Activated CD8-positive, alpha-beta T cell treated with anti-CD3 and anti-CD28 coated beads for 36 hours (primary cell): ENCODE measurements at regions not wholly inside any gene's neighbourhood (a gene's known extent, or its start where the extent isn't known, plus 50 kb on each side); places are given as distances from the start of the nearest gene placed in this dataset.

ENCODE experiments used
- ATAC-seq: fragments of 200-7000 bp; cut with Tn5 transposase; one replicate; pipeline ENCODE4 v1.10.0; 2021; ENCODE audit warnings: mild to moderate bottlenecking, moderate library complexity
- CTCF ChIA-PET: fragments of 350-600 bp; sonication (Branson Sonifier 250); formaldehyde crosslinking; loops from one replicate; lab custom pipeline; 2021; ENCODE audit warnings: antibody characterized with exemption; lab: Charles Lee
- POLR2A ChIA-PET: fragments of 350-600 bp; sonication (Branson Sonifier 250); formaldehyde crosslinking; loops from one replicate; lab custom pipeline; 2021; ENCODE audit warnings: antibody characterized with exemption; lab: Charles Lee
- DNase-seq: peaks from one replicate; pipeline ENCODE4 v3.0.0-alpha.2; 2020
- H3K27ac Mint-ChIP-seq: one replicate; pipeline ENCODE4 v1.8.0; 2021; ENCODE audit warnings: mild to moderate bottlenecking, mixed read lengths
- H3K27me3 Mint-ChIP-seq: one replicate; pipeline ENCODE4 v1.8.0; 2021; ENCODE audit warnings: mixed read lengths
- H3K36me3 Mint-ChIP-seq: one replicate; pipeline ENCODE4 v1.8.0; 2021; ENCODE audit warnings: low read depth, mixed read lengths
- H3K4me1 Mint-ChIP-seq: one replicate; pipeline ENCODE4 v1.8.0; 2021; ENCODE audit warnings: low read depth, mixed read lengths
- H3K4me3 Mint-ChIP-seq: one replicate; pipeline ENCODE4 v1.8.0; 2021; ENCODE audit warnings: mild to moderate bottlenecking, moderate library complexity, mixed read lengths
- H3K9me3 Mint-ChIP-seq: one replicate; pipeline ENCODE4 v1.8.0; 2021; ENCODE audit warnings: mixed read lengths
- intact Hi-C: fragments of 100-400 bp; cut with micrococcal nuclease; formaldehyde crosslinking; loops from one replicate; pipeline ENCODE4 v1.10.0; 2022
- TF ChIP-seq, protein P1 (sequence below): fragments of 200-600 bp; IDR thresholded peaks from one replicate; pipeline ENCODE4 v1.8.0; 2022; ENCODE audit warnings: antibody characterized with exemption, mild to moderate bottlenecking

GRCh38 chr16:86821895-86822294 is 243.5 kb downstream of the FOXL1 start:
- Mint-ChIP-seq H3K9me3 (no peaks in the 10 kb centered on the region), H3K36me3 (no peaks in the 10 kb centered on the region), H3K4me1 (no peaks in the 10 kb centered on the region), H3K27ac (no peak overlapping the region), H3K27me3 (peaks cover 22% of the 10 kb centered on the region), H3K4me3 (no peak overlapping the region)
- ATAC-seq (no peak), DNase-seq (no peak)
- ChIA-PET POLR2A (no interaction called here), CTCF (no interaction called here)
- TF ChIP-seq, protein P1, sequence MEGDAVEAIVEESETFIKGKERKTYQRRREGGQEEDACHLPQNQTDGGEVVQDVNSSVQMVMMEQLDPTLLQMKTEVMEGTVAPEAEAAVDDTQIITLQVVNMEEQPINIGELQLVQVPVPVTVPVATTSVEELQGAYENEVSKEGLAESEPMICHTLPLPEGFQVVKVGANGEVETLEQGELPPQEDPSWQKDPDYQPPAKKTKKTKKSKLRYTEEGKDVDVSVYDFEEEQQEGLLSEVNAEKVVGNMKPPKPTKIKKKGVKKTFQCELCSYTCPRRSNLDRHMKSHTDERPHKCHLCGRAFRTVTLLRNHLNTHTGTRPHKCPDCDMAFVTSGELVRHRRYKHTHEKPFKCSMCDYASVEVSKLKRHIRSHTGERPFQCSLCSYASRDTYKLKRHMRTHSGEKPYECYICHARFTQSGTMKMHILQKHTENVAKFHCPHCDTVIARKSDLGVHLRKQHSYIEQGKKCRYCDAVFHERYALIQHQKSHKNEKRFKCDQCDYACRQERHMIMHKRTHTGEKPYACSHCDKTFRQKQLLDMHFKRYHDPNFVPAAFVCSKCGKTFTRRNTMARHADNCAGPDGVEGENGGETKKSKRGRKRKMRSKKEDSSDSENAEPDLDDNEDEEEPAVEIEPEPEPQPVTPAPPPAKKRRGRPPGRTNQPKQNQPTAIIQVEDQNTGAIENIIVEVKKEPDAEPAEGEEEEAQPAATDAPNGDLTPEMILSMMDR: no peak
- intact Hi-C loops: no loop called here

DNA sequence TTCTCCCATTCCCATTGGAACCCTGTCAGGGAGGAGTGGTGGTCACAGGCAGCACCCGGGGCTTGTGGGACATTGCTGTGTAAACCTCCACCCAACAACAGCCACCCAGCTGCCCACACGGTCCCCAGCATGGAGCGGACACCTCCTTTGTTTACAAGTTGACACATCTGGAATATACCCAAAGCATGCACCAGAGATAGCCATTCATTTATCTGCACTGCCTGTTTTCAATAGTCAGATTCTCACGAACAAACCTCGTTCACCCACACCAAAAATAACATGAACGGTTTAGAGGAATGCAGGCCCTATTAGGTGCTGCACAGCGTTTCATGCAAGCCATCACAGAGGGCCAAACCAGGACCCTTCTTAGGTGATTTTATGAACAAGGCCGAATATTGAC is 244.8 kb downstream of the FOXL1 start:
- TF ChIP-seq, protein P1: no peak
- ChIA-PET CTCF (no interaction called here), POLR2A (no interaction called here)
- Mint-ChIP-seq H3K4me3 (no peak overlapping the region), H3K36me3 (no peaks in the 10 kb centered on the region), H3K9me3 (no peaks in the 10 kb centered on the region), H3K4me1 (no peaks in the 10 kb centered on the region), H3K27me3 (peaks cover 23% of the 10 kb centered on the region), H3K27ac (no peak overlapping the region)
- DNase-seq (no peak), ATAC-seq (no peak)
- intact Hi-C loops: no loop called here

DNA sequence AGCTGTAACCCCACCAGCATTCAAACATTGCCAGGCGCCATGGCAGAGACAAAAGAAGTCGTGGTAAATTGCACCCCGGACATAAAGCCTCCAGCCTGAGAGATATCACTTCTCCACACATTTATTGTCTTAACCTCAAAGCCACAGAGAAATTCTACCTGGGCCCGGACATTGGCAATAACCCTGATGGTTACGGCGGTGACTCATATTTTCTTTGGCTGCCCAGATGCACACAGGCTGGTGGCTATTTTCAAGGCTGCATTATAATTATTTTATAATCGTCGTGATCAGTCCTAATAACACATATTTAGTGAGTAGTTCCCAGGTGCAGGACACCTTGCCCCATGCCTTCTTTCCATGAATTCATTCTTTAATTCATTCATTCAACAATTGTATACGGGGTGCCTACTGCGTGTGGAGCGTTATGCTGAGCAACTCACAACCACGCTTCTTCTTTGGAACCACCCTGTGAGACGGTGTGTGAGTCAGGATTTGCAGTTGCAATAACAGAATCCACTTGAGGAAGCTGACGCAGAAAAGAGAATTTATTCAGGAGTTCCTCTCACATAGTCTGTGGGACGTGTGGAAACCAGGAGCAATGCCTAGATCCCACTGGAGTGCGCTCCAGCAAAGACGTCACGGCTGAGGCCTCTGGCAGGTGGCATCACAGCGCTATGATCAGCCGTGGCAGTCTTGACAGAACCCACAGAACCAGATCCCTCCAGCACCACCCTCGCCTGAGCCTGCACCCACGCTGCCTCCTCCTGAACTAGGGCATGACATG is 245.7 kb downstream of the FOXL1 start:
- DNase-seq (no peak), ATAC-seq (no peak)
- H3K36me3 Mint-ChIP-seq: no peaks in the 10 kb centered on the region
- no peak overlapping the region for H3K27ac Mint-ChIP-seq
- H3K9me3 Mint-ChIP-seq: no peaks in the 10 kb centered on the region
- H3K4me1 Mint-ChIP-seq: no peaks in the 10 kb centered on the region
- H3K27me3 Mint-ChIP-seq: peaks cover 22% of the 10 kb centered on the region
- TF ChIP-seq, protein P1: no peak
- intact Hi-C loops: no loop called here
- CTCF ChIA-PET: no interaction called here
- POLR2A ChIA-PET: no interaction called here
- no peak overlapping the region for H3K4me3 Mint-ChIP-seq

GRCh38 chr16:86824751-86825296 is 246.5 kb downstream of the FOXL1 start:
- DNase-seq (no peak), ATAC-seq (no peak)
- intact Hi-C loops: no loop called here
- Mint-ChIP-seq H3K27ac (no peak overlapping the region), H3K36me3 (no peaks in the 10 kb centered on the region), H3K9me3 (no peaks in the 10 kb centered on the region), H3K4me3 (no peak overlapping the region), H3K4me1 (no peaks in the 10 kb centered on the region), H3K27me3 (peaks cover 30% of the 10 kb centered on the region)
- ChIA-PET CTCF (no interaction called here), POLR2A (no interaction called here)
- TF ChIP-seq, protein P1: no peak

- H3K27me3 Mint-ChIP-seq: peaks cover 33% of the 10 kb centered on the region
- H3K9me3 Mint-ChIP-seq: no peaks in the 10 kb centered on the region
- POLR2A ChIA-PET: no interaction called here
- no peaks in the 10 kb centered on the region for H3K36me3 Mint-ChIP-seq
- TF ChIP-seq, protein P1: no peak
- H3K4me1 Mint-ChIP-seq: no peaks in the 10 kb centered on the region
- CTCF ChIA-PET: no interaction called here
- ATAC-seq: no peak
- no peak overlapping the region for H3K27ac Mint-ChIP-seq
- intact Hi-C loops: no loop called here
- H3K4me3 Mint-ChIP-seq: no peak overlapping the region
- no peak for DNase-seq
Measured at GRCh38 chr16:86825631-86826030, 247.3 kb downstream of the FOXL1 start.
